ENCODE measurements at regions not wholly inside any gene's neighbourhood (a gene's known extent, or its start where the extent isn't known, plus 50 kb on each side); places are given as distances from the start of the nearest gene placed in this dataset.
"Not testable (repeated sequence)": the region's sequence is repeated elsewhere in the genome, so short reads cannot be mapped to it uniquely, and the experiment has no call there.

GRCh38 chr4:45043911-45044310 is 317.6 kb upstream of the GNPDA2 start:
- DNase-seq: no peak

- no peak for DNase-seq
Measured at GRCh38 chr4:45036677-45037076, 310.3 kb upstream of the GNPDA2 start.

- no peak for DNase-seq
Measured at GRCh38 chr4:45033676-45034419, 307.5 kb upstream of the GNPDA2 start.

- no peak for DNase-seq
Measured at GRCh38 chr4:45030059-45030458, 303.7 kb upstream of the GNPDA2 start.

GRCh38 chr4:45007508-45007907 is 281.2 kb upstream of the GNPDA2 start:
- no peak for DNase-seq

GRCh38 chr4:45006078-45006477 is 279.7 kb upstream of the GNPDA2 start:
- DNase-seq: no peak

GRCh38 chr4:45004847-45005565 is 278.6 kb upstream of the GNPDA2 start:
- no peak for DNase-seq

- no peak for DNase-seq
Measured at GRCh38 chr4:45004326-45004725, 278.0 kb upstream of the GNPDA2 start.

GRCh38 chr4:44996276-44996845 is 270.0 kb upstream of the GNPDA2 start:
- DNase-seq: no peak

- no peak for DNase-seq
Measured at GRCh38 chr4:44988011-44988410, 261.7 kb upstream of the GNPDA2 start.

- no peak for DNase-seq
Measured at GRCh38 chr4:44985938-44986337, 259.6 kb upstream of the GNPDA2 start.

GRCh38 chr4:44985152-44985551 is 258.8 kb upstream of the GNPDA2 start:
- DNase-seq: no peak

- DNase-seq: no peak
Measured at GRCh38 chr4:44984083-44984482, 257.7 kb upstream of the GNPDA2 start.

GRCh38 chr4:44983083-44983482 is 256.7 kb upstream of the GNPDA2 start:
- DNase-seq: no peak

GRCh38 chr4:44978020-44978419 is 251.7 kb upstream of the GNPDA2 start:
- no peak for DNase-seq

GRCh38 chr4:44965435-44966095 is 239.2 kb upstream of the GNPDA2 start:
- no peak for DNase-seq

- not testable (repeated sequence) for DNase-seq
Measured at GRCh38 chr4:44964086-44964485, 237.7 kb upstream of the GNPDA2 start.

GRCh38 chr4:44961001-44961755 is 234.8 kb upstream of the GNPDA2 start:
- no peak for DNase-seq

GRCh38 chr4:44931720-44932119 is 205.4 kb upstream of the GNPDA2 start:
- no peak for DNase-seq

- no peak for DNase-seq
Measured at GRCh38 chr4:44928785-44929184, 202.4 kb upstream of the GNPDA2 start.

GRCh38 chr4:44927399-44928380 is 201.3 kb upstream of the GNPDA2 start:
- peak; percentile 1 for DNase-seq

- no peak for DNase-seq
Measured at GRCh38 chr4:44916411-44916810, 190.1 kb upstream of the GNPDA2 start.

Data from KG1 (cell line).